Osteocyte (in vitro differentiated cells): ENCODE measurements at regions not wholly inside any gene's neighbourhood (a gene's known extent, or its start where the extent isn't known, plus 50 kb on each side); places are given as distances from the start of the nearest gene placed in this dataset.
"Not testable (repeated sequence)": the region's sequence is repeated elsewhere in the genome, so short reads cannot be mapped to it uniquely, and the experiment has no call there.

Source experiments
- DNase-seq: peaks from one replicate; pipeline ENCODE4 v3.0.0; 2021; ENCODE audit warnings: mixed read lengths; ENCODE audit not compliant: unreplicated experiment; ENCODE audit errors: extremely low spot score
- H3K27ac Mint-ChIP-seq: one replicate; pipeline ENCODE4 v1.8.0; 2021; ENCODE audit warnings: mild to moderate bottlenecking, mixed read lengths; ENCODE audit not compliant: unreplicated experiment
- H3K27me3 Mint-ChIP-seq: one replicate; pipeline ENCODE4 v1.8.0; 2021; ENCODE audit warnings: mixed read lengths; ENCODE audit not compliant: unreplicated experiment
- H3K36me3 Mint-ChIP-seq: one replicate; pipeline ENCODE4 v1.8.0; 2021; ENCODE audit warnings: mixed read lengths; ENCODE audit not compliant: unreplicated experiment
- H3K4me1 Mint-ChIP-seq: one replicate; pipeline ENCODE4 v1.8.0; 2021; ENCODE audit warnings: mixed read lengths; ENCODE audit not compliant: unreplicated experiment
- H3K4me3 Mint-ChIP-seq: one replicate; pipeline ENCODE4 v1.8.0; 2021; ENCODE audit warnings: mild to moderate bottlenecking, moderate library complexity, mixed read lengths; ENCODE audit not compliant: unreplicated experiment
- H3K9me3 Mint-ChIP-seq: one replicate; pipeline ENCODE4 v1.8.0; 2021; ENCODE audit warnings: mixed read lengths; ENCODE audit not compliant: unreplicated experiment
- CTCF ChIP-seq: fragments of 200-600 bp; sonication (generic); IDR thresholded peaks from 2 replicates; pipeline ENCODE4 v1.5.0; 2021; ENCODE audit warnings: antibody characterized with exemption, mild to moderate bottlenecking, moderate library complexity

GRCh38 chr7:65508581-65509367 lies 135.1 kb downstream of the ZNF92 start:
- not testable (repeated sequence) for H3K36me3 Mint-ChIP-seq, H3K4me1 Mint-ChIP-seq, H3K9me3 Mint-ChIP-seq, H3K27ac Mint-ChIP-seq
- peak; percentile 73 for DNase-seq
- Mint-ChIP-seq H3K4me3 (peak overlapping the region; percentile 63), H3K27me3 (peaks cover 27% of the 10 kb centered on the region)

- Mint-ChIP-seq H3K27ac (no peak overlapping the region), H3K9me3 (no peaks in the 10 kb centered on the region), H3K4me1 (peaks cover 4% of the 10 kb centered on the region), H3K4me3 (peak overlapping the region; percentile 63), H3K27me3 (peaks cover 33% of the 10 kb centered on the region), H3K36me3 (no peaks in the 10 kb centered on the region)
- no peak for TF ChIP-seq CTCF
- peak; percentile 73 for DNase-seq
Observed at GRCh38 chr7:65509368-65510186, 135.9 kb downstream of the ZNF92 start.

GRCh38 chr7:65510187-65510538 lies 136.5 kb downstream of the ZNF92 start:
- H3K27me3 Mint-ChIP-seq: peaks cover 35% of the 10 kb centered on the region
- not testable (repeated sequence) for H3K27ac Mint-ChIP-seq, H3K36me3 Mint-ChIP-seq, DNase-seq, H3K9me3 Mint-ChIP-seq, H3K4me1 Mint-ChIP-seq
- peak overlapping the region; percentile 63 for H3K4me3 Mint-ChIP-seq

GRCh38 chr7:65519751-65520150 lies 146.1 kb downstream of the ZNF92 start:
- H3K9me3 Mint-ChIP-seq, H3K4me1 Mint-ChIP-seq, DNase-seq, H3K4me3 Mint-ChIP-seq, H3K27ac Mint-ChIP-seq, H3K36me3 Mint-ChIP-seq: not testable (repeated sequence)
- H3K27me3 Mint-ChIP-seq: peaks cover 16% of the 10 kb centered on the region

- H3K36me3 Mint-ChIP-seq, H3K27me3 Mint-ChIP-seq, H3K9me3 Mint-ChIP-seq, H3K4me1 Mint-ChIP-seq, DNase-seq, H3K4me3 Mint-ChIP-seq, H3K27ac Mint-ChIP-seq: not testable (repeated sequence)
Observed at GRCh38 chr7:65545465-65546161, 172.0 kb downstream of the ZNF92 start.

- H3K27me3 Mint-ChIP-seq, H3K9me3 Mint-ChIP-seq, H3K27ac Mint-ChIP-seq, H3K4me1 Mint-ChIP-seq, H3K36me3 Mint-ChIP-seq, H3K4me3 Mint-ChIP-seq, DNase-seq: not testable (repeated sequence)
Observed at GRCh38 chr7:65549589-65550443, 176.2 kb downstream of the ZNF92 start.

- H3K27ac Mint-ChIP-seq, H3K4me3 Mint-ChIP-seq, DNase-seq, H3K9me3 Mint-ChIP-seq, H3K4me1 Mint-ChIP-seq, H3K27me3 Mint-ChIP-seq, H3K36me3 Mint-ChIP-seq: not testable (repeated sequence)
Observed at GRCh38 chr7:65550444-65550809, 176.8 kb downstream of the ZNF92 start.

GRCh38 chr7:65551042-65551441 lies 177.4 kb downstream of the ZNF92 start:
- not testable (repeated sequence) for H3K9me3 Mint-ChIP-seq, H3K36me3 Mint-ChIP-seq, H3K27me3 Mint-ChIP-seq, H3K4me3 Mint-ChIP-seq, H3K4me1 Mint-ChIP-seq, H3K27ac Mint-ChIP-seq, DNase-seq

GRCh38 chr7:65554553-65555476 lies 181.2 kb downstream of the ZNF92 start:
- not testable (repeated sequence) for H3K36me3 Mint-ChIP-seq, DNase-seq, H3K27me3 Mint-ChIP-seq, H3K4me1 Mint-ChIP-seq, H3K4me3 Mint-ChIP-seq, H3K9me3 Mint-ChIP-seq, H3K27ac Mint-ChIP-seq

GRCh38 chr7:65558584-65558983 lies 184.9 kb downstream of the ZNF92 start:
- H3K4me1 Mint-ChIP-seq, H3K36me3 Mint-ChIP-seq, DNase-seq, H3K4me3 Mint-ChIP-seq, H3K27ac Mint-ChIP-seq, H3K27me3 Mint-ChIP-seq, H3K9me3 Mint-ChIP-seq: not testable (repeated sequence)
